ENCODE measurements at regions not wholly inside any gene's neighbourhood (a gene's known extent, or its start where the extent isn't known, plus 50 kb on each side); places are given as distances from the start of the nearest gene placed in this dataset.
"Not testable (repeated sequence)": the region's sequence is repeated elsewhere in the genome, so short reads cannot be mapped to it uniquely, and the experiment has no call there.

DNA sequence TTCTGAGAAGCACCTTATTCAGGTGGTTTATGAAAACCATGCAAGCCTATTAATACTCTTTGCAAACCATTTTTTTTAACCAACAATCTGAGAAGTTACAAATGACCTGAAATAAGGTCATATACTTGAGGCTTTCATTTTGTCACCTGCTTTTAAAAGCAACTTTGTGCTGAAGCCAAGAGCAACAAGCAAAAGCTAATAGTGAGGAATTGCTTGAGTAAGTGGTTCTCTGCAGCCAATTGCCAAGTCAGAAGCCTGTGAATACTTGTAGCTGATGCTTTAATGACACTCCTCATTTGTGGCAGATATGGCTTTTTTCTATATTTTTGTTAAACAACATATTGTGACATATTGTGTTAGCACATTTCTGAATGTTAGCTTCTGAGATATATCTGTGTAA lies 126.7 kb upstream of the ZNF608 start:
- DNase-seq = no peak

DNA sequence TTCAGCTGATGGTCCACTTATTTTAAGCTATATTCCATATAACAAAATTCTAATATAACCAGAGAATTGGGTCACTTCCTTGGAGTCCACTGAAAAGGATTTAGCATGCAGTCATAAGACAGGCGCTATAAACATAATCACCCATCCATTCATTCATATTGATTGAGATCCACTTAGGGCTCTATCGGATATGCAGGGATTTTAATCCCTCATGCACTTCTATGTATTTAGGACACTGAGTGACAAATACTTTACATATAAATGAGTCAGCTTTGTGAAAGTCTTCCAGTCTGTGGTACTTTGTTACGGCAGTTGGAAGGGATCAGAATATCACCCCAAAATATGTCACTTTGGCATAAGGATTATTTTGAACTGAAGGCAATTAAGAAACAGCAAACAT lies 127.3 kb upstream of the ZNF608 start:
- no peak for DNase-seq

DNA sequence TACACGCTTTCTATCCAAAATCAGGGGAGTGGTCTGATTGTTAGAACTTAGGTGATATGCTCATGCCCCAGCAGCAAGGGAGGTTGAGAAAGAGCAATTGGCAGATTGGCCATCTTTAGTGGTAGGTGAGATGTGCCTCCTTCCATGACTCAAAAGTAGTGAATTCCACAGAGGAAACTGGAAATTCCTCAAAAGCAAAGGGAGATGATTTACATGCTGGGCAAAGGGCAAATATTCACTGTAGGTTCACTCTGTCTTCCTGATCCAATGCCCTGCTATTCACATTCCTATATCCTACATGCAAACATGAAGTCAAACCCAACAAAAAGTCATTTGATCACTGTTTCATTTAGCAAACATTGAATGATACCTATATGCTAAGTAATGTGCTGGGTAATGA lies 130.1 kb upstream of the ZNF608 start:
- no peak for DNase-seq

DNA sequence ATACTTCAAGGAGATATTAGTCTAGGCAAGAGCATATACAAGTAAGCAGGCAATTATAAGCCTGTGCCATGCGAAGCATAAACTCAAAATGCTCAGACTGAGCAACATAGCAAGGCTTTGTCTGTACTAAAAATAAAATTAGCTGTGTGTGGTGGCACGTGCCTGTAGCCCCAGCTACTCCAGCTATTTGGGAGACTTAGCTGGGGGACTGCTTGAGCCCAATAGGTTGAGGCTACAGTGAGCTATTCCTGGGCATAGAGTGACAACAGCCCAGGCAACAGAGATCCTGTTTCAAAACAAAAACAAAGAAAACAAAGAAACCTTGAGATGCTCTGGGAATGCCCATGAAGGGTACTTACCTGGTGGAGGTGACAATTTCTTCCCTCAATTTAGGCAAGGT lies 130.5 kb upstream of the ZNF608 start:
- DNase-seq = no peak

DNA sequence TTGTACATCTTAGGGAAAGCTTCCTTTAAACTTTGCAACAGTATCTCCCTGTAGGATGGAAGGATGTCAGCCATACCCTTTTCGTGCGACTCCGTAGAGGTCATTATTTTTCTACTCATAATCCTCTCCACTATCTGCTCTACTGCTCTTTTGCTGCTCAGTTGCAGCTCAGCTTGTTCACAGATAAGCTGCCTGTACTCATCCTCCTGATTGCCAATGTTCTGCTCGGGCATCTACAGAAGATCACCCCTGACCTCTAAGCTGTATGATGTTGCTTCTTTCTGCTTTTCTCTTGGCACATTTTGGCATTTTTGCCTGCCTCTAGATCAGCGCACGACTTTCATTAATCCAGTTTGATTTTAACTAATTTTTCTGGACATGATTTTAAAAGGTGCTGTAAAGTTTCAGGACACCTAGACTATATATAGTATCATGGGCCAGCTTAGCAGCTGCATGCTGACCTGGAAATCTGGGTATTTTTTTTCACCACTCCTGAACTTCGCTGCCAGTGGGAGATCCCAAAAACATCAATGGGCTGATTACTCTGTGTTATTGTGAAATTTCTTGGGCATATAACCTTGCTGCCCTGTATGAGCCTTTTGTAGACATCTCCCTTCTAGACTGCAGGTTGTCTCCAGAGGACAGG lies 131.2 kb upstream of the ZNF608 start:
- DNase-seq = no peak

DNA sequence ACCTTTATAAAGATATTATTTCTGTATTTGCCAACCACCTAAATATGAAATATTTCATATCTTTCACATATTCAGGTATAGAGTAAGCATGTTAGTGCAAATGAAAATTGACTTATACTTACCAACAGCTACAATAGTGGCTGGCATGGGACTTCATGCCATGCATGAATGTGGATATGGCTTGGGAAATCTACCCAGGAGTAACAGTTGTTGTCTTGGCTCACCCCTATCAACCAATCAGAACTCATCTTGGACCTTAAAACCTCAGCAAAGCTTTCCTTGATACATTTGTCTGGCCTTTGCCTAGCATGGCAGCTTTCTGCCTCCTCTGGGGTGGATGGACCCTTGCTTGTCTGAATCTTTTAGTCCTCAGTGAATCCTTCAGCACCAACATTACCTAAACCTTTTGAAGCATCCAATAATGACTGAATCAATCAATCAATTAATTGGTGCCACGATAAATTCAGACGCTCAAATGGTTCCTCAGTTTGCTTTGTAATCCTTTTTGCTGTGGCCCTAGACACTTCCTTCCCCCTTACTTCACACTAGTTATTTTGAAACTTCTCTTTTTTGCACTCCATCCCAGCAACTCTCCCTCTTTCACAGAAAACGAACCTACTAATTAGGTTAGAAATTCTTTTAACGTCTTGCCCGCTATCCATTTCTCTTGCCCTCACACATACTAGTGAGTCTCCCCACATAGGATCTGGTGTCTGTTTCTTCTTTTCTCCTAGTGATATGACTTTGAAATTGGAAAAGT lies 132.3 kb upstream of the ZNF608 start:
- no peak for DNase-seq

DNA sequence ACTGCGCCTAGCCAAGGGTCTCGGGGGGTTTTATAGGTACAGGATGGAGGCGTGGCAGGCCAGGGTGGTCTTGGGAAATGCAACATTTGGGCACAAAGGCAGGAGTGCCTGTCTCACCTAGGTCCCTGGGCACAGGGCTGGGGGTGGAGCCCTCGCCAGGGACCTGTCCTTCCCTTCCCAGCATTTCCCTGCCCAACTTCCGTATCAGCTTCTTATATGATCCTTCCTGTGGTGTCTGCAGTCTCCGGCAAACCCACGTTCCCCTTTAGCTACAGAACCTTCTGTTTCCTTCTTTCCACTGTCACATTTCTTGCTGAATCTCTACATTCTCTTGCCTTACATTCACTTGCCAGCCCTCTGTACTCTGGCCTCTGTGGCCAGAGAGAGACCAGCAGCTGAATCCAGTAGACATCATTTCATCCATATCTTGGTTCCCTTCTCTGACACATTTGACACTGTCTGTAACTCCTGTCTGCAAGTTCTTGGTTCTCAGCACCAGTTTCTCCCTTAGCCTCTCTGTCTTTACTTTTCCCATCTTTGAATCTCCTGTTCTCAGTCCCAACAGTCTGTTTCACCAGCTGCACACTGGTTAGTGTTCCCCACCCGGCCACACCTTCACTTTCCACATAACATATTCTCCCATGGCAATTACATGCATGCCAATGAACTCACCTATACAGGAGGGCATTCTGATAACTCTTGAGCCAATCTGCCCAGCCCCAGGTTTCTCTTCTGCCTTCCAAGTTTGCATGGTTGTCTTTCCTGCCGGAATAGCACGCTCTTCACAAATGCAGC lies 134.7 kb upstream of the ZNF608 start:
- no peak for DNase-seq

DNA sequence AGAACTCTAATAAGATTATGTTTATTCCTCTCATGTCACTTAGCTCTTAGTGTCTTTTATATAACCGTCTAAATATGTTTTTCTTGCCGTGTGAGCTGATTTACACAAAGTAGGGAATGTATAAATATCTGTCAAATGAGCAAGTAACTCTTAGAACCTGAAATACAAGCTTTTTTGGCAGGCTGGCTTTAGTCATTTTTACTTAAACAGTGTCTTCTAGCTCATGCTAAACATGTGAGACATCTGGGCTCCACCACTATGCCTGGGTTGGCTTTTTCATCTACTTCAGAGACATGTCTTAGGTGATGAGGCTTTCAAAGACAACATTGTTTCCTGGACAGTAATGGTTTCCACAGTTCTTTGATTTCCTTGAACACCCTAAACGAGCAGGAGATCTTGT lies 137.2 kb upstream of the ZNF608 start:
- DNase-seq = no peak

DNA sequence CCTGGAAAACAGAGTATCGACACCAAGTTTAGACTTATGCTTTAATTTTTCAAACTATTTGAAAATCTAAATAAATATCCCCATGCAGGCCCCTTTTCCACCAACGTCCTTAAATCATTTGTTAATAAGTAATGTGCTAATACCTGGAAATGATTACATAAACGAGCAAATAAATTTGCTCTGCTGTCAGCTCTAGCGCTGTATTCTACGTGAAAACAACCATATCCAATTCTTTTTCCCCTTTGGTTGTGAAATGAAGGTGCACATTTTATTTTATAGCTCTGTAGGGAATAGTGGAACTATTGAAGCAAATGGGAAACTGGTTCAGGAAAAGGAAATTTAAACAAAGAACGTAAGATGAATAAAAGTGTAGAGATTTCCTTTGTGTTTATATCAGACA lies 137.7 kb upstream of the ZNF608 start:
- no peak for DNase-seq

DNA sequence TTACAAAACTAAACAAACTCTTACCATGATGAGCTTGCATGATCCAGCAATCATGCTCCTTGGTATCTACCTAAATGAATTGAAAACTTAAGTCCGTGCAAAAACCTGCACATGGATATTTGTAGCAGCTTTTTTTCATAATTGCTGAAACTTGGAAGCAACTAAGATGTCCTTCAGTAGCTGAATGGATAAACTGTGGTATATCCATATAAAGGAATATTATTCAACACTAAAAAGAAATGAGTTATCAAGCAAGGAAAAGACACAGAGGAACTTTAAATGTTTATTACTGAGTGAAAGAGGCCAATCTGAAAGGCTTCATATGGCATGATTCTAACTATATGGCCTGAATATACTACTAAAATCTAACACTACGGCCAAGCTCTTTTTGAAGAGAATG lies 139.1 kb upstream of the ZNF608 start:
- no peak for DNase-seq

DNA sequence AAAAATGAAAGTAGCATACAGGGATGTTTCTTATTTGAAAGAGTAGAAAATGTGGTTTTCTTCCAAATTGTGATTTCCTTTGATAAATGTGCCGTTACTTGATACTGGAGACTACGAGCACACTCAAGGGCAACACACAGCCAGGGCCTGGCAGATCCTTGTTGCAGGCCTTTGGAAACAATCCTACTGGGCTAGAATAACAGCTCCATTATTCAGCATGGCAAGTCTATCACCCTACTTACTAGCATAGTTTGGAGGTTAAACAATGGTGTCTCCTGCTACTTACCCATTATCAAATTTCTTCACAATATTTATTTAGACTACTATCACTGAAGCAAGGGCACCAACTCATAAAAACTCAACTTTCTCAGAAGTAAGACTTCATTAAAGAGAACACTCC lies 140.8 kb upstream of the ZNF608 start:
- no peak for DNase-seq

DNA sequence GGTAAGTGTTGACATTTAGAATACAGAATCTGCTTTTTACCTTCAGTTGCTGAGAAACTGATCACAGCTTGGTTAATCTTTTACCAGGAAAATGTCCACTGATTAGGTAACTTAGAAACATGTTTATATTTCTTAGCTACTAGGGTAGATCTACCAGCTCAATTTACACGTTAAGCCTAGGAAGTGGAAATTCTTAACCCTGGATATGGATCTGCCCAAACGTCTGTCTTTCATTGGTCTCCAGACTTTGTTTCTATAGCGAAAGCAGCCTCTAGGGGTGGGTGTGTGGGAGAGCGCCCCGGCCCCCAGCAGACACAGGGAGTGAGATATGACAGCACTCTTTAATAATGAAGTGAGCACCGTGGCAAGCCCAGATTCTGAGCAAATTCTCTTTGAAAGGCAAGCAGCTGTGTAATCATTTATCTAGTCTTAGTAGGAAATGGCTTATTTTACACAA lies 141.6 kb upstream of the ZNF608 start:
- peak; percentile 68 to 79 for DNase-seq

DNA sequence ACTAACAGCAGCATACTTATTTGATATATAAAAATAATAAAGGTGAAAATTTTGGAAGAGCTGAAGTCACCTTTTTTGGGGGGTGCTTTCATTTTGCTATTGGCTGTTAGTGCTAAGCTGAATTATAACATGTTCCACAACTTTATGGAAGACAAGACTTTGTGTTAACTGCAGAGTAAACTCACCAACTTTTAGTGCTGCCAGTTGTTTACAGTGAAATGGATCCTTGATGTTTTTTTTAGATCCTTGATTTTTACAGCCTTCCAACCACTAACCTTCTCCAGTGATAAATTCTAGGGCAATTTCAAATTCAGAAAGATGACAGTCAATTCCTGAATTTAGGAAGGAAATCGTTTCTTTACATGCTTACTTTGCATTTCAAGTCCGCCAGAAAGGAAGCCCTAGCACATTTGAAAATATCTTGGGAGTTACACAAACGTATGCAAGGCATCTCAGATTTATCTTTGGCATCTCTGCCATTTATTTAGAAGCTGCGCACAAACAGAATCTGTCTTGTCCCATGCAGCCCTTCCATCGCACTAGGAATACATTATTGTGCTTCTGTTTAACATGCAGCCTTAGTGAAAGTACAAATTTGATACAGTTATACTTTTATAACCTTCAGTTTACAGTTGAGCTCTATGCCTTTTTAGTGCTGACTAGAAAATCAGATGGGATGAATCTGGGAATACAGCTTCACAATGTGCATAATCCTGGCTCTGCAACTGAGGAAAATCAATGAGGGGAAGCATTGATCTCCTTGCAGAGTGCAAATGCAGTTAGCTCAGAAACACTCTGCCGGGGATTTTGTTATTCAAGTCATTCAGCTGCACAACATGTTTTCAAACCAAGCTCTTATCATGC lies 142.4 kb upstream of the ZNF608 start:
- no peak for DNase-seq

DNA sequence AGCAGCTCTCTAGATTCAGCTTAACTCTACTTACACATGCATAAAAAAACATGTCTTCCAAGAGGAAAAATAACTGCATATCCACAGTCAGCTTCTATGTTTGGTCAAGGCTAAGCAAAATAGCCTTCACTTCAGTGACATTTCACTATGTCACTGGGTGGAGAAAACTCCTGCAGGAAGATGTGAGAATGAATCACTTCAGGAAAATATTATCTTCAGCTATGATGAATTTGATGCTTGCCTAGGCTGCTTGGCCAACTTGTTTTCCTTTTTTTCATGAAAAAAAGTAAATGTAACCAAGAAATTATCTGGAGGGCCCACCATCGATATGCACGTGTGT lies 143.0 kb upstream of the ZNF608 start:
- DNase-seq = no peak

DNA sequence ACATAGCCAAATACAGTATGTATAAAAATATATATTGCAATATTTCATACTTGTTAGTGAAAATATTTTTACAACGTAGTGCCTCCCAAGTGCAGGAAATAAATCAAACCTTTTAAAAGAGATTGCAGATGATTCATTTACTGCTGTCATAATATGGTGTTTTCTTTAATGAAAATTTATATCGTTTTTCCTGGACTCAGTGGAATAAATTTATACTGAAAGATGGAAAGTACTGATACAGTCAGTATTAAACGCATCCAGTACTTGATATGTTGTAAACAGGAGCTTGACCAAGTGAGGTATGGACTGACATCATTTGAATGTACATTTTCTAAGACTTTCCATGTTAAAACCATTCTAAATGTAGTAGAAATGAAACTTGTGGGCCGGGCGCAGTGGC lies 143.4 kb upstream of the ZNF608 start:
- DNase-seq = no peak

DNA sequence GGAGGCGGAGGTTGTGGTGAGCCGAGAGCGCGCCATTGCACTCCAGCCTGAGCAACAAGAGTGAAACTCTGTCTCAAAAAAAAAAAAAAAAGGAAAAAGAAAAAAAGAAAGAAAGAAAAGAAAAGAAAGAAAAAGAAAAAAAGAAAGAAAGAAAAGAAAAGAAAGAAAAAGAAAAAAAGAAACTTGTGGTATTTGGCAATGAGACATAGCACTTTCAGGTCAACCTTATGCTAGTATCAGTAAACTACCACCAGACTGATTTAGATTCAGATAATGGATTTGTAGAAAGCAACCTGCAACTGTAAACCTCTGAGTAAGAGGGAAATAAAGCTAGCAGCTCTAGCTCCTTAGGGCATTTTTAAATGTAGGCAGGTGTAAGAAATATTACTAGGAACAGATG lies 144.0 kb upstream of the ZNF608 start:
- not testable (repeated sequence) for DNase-seq

DNA sequence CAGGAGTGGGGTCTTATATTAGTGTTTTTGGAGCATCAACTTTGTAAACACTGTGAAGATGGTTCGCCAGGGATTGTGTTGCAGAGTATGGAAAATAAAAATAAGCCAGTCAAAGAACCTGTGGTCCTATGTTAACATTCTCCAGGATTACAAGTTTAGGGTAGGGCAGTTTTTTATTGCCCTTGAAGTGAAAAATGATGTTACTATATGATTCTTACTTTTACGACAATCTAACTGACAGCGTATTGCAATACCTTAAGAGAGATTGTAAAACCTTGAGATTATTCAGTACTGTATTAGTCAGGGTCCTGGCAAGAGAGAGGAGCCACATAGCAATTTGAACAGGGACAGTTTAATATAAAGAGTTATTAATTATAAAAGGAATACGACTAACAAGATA lies 144.7 kb upstream of the ZNF608 start:
- no peak for DNase-seq

DNA sequence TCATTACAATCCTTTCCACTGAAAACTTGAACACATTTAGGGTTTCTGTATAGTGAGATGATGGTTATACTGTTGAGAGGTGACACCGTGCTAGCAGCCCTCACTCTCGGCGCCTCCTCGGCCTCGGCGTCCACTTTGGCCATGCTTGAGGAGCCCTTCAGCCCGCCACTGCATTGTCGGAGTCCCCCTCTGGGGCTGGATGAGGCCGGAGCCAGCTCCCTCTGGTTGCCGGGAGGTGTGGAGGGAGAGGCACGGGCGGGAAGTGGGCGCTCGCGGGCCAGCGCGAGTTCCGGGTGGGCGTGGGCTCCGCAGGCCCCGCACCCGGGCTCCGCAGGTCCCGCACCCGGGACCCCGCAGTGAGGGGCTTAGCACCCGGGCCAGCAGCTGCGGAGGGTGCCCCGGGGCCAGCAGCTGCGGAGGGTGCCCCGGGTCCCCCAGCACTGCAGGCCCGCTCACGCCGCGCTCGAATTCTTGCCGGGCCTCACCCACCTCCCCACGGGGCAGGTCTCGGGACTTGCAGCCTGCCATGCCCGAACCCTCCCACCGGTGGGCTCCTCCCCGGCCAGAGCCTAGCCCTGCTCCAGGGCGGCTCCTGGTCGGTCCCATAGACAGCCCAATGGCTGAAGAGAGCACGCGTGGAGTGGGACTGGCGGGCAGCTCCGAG lies 145.9 kb upstream of the ZNF608 start:
- DNase-seq = no peak

DNA sequence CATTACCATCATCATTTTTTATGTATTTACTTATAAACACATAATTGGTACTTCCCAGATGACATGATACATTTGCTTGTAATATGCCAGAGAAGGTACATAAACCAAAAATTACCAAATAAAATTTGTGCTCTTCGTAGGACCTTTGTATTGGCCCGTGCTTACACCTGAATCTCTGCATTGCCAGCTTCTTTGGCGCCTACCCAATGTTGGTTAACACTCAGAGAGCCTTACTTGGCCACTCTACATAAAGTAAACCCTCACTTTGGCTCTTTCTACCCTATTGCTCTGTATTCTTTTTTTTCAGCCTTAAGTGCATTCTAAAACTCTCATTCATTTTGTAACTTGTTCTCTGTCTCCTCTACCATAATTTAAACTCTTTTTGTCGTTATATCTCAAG lies 148.1 kb upstream of the ZNF608 start:
- no peak for DNase-seq

DNA sequence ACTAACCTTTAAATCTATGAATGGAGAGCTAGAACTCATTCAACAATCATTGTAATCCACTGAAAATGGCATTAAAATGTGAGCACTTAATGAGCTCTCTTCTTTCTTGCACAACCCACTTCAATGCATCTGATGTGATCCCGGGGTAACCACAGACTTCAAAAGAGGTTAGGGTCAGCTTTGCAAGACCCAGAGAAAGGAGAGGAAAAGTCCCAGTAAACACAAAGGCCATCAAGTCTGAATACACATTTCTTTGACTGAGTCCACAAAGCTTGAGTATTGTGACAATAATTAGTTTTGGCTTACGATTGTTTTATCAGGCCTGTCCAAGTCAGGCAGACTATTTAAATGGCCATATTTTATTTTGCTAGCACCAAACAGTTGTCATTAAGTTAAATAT lies 148.8 kb upstream of the ZNF608 start:
- DNase-seq = peak in 1 of 2 experiments; percentile 19

DNA sequence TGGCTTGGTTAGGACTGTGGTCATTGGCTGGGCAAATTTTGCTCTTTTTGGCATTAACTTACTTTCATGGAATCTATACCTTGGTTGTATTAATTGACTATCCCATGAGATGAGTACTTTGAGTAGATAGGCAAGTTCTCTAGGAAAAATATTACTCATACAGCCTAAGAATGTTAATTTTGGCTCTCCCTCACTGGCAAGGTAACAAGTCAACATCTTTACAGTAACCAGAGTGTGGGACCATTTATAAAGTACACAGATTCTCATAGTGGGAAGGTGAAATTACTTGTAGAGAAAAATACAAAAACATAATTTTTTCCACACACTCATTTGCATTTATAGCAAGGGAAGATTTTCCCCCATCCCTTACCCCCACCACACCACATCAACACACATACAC lies 154.6 kb upstream of the ZNF608 start:
- no peak for DNase-seq

DNA sequence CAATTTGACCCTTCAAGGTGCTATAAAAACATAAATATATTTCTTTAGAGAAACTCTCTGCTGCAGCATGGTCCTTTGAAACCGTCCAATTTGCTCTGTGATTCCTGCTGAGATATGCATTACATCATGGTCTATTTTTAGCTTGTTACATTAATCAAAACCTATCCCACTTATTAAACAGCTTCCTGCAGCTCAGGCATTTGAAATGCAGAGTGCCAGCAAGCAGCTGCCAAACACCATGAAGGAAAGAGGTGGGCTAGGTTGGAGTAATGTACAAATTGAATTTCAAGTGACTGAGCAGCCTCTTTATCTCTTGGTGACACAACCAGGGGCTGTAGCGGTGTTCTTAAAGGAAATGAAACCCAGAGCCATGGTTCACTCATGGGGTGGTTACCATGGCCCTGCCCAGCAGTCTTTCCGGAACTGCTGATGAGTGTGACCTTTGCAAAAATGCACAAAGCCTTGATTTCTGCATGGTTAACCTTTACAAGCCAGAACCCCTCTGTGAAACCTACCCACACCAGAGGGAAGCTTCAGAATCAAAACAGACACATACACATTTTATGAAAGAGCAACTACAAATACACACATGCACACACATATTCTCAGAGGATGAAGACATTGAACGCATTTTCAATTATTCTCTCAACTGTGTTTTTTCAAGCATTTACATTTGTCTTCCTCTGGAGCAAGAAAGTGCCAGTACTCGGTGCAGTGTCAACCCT lies 155.8 kb upstream of the ZNF608 start:
- DNase-seq = peak; percentile 64 to 87
